ENCODE measurements at regions not wholly inside any gene's neighbourhood (a gene's known extent, or its start where the extent isn't known, plus 50 kb on each side); places are given as distances from the start of the nearest gene placed in this dataset.

GRCh38 chr14:101457936-101458740 is 103.2 kb upstream of the DIO3 start:
- in situ Hi-C loops (cut with MboI; ENCODE audit: low pct_unique_long_range_greater_than_20kb, low sequenced_read_pairs, unreplicated experiment): no loop called here
- DNase-seq (ENCODE audit: low spot score): no peak
- TF ChIP-seq, protein P1, sequence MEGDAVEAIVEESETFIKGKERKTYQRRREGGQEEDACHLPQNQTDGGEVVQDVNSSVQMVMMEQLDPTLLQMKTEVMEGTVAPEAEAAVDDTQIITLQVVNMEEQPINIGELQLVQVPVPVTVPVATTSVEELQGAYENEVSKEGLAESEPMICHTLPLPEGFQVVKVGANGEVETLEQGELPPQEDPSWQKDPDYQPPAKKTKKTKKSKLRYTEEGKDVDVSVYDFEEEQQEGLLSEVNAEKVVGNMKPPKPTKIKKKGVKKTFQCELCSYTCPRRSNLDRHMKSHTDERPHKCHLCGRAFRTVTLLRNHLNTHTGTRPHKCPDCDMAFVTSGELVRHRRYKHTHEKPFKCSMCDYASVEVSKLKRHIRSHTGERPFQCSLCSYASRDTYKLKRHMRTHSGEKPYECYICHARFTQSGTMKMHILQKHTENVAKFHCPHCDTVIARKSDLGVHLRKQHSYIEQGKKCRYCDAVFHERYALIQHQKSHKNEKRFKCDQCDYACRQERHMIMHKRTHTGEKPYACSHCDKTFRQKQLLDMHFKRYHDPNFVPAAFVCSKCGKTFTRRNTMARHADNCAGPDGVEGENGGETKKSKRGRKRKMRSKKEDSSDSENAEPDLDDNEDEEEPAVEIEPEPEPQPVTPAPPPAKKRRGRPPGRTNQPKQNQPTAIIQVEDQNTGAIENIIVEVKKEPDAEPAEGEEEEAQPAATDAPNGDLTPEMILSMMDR (IDR thresholded peaks at IDR 0.05; ENCODE audit: extremely low read depth, insufficient read depth, missing control alignments): no peak

DNA sequence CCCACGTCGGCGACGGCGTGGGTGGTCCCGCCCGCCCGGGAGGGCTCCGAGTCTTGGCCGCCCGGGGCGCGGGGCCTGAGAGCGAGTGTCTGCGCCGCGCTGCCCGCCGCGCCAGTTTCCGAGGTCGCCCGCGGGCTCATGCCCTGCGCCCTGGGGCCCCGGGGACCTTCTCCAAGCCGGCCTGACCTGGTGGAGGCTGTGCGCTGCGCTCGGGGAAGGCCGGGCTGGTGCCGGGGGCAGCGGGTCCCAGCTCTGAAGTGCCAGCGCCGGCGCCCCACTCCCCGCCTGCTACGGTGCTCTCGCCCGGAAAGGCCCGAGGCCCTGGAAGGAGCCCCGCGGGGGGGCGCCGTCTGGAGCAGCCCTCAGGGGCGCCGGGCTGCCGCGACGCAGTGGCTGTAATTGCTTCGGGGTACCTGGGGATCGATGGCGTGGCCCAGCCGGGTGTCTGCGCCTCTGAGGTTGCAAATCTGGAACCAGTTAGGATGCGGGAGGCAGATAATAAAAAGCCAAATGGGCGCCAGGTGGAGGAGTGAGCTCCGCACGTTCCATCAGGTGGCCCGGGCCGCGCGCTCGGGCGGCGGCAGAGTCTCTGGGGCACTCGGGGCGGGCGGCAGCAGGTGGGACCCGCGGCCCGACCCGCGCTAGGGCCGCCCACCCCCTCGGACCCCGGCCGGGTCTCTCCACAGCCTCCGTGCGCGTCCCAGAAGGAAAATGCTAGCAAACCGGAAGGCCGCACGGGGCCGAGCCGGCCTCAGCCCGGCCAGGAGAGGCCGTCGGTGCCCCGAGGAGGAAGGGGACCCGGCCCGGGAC is 102.3 kb upstream of the DIO3 start:
- TF ChIP-seq, protein P1 (IDR thresholded peaks at IDR 0.05; ENCODE audit: extremely low read depth, insufficient read depth, missing control alignments): no peak
- DNase-seq (ENCODE audit: low spot score): no peak
- in situ Hi-C loops (cut with MboI; ENCODE audit: low pct_unique_long_range_greater_than_20kb, low sequenced_read_pairs, unreplicated experiment): no loop called here

DNA sequence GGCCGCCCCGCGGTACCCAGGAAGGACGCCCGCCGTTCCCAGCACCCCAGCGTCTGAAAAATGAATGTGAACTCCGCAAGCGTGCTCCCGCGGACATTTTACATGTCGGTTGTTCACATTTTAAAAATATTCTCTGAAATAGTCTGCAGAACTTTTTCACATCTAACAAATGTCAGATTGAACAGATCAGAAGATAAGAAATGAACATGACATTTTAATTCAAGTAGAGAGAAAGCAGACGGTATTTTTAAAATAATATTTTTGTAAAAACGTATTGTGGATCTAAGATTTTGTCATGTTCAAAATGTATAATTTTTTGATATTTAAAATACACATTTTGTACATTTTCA is 101.8 kb upstream of the DIO3 start:
- in situ Hi-C loops (cut with MboI; ENCODE audit: low pct_unique_long_range_greater_than_20kb, low sequenced_read_pairs, unreplicated experiment): no loop called here
- TF ChIP-seq, protein P1 (IDR thresholded peaks at IDR 0.05; ENCODE audit: extremely low read depth, insufficient read depth, missing control alignments): no peak
- no peak for DNase-seq (ENCODE audit: low spot score)

- TF ChIP-seq, protein P1 (IDR thresholded peaks at IDR 0.05; ENCODE audit: extremely low read depth, insufficient read depth, missing control alignments): no peak
- DNase-seq (ENCODE audit: low spot score): no peak
- in situ Hi-C loops (cut with MboI; ENCODE audit: low pct_unique_long_range_greater_than_20kb, low sequenced_read_pairs, unreplicated experiment): no loop called here
Observed at GRCh38 chr14:101460521-101460920, 100.8 kb upstream of the DIO3 start.

- TF ChIP-seq, protein P1 (IDR thresholded peaks at IDR 0.05; ENCODE audit: extremely low read depth, insufficient read depth, missing control alignments): no peak
- no peak for DNase-seq (ENCODE audit: low spot score)
- in situ Hi-C loops (cut with MboI; ENCODE audit: low pct_unique_long_range_greater_than_20kb, low sequenced_read_pairs, unreplicated experiment): no loop called here
Observed at GRCh38 chr14:101460986-101461750, 100.1 kb upstream of the DIO3 start.

- TF ChIP-seq, protein P1 (IDR thresholded peaks at IDR 0.05; ENCODE audit: extremely low read depth, insufficient read depth, missing control alignments): no peak
- in situ Hi-C loops (cut with MboI; ENCODE audit: low pct_unique_long_range_greater_than_20kb, low sequenced_read_pairs, unreplicated experiment): no loop called here
- no peak for DNase-seq (ENCODE audit: low spot score)
Observed at GRCh38 chr14:101461891-101462290, 99.4 kb upstream of the DIO3 start.
